ENCODE measurements at regions not wholly inside any gene's neighbourhood (a gene's known extent, or its start where the extent isn't known, plus 50 kb on each side); places are given as distances from the start of the nearest gene placed in this dataset.

DNA sequence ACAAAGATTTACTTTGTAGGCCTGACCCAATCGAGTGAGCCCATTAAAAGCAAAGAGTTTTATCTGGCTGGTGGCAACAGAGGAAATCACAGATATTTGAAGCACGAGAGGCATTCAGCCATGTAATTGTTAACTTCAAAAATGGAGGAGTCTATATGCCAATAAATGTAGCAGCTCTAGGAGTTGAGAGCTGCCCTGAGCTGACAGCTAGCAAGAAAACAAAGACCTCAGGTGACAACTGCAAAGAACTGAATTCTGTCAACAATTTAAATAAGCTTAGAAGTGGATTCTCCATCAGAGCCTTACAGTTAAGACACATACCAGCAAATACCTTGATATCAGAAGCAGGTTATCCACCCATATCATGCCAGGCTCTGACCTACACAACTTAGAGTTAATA lies 463.1 kb upstream of the NEGR1 start:
- intact Hi-C loops (cut with micrococcal nuclease; ENCODE audit: unreplicated experiment): no loop called here

DNA sequence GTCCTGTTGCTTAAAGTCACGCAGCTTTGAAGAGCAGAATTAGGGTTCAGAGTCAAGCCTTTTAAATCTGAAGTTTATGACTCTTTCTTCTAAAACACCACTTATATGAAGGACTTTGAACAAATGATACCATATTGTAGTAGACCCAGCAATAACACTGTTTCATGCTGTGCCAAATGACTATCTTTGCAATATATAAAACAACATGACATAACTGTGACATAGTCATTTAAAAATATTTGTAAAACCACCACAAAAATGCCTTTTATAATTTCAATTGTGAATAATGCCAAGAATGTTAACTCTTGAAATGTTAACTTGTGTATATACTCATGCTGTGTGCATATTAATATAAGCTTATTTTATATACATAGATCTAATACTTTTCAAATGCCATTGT lies 452.1 kb upstream of the NEGR1 start:
- H3K36me3 Mint-ChIP-seq (ENCODE audit: insufficient read depth, unreplicated experiment): no peaks in the 10 kb centered on the region
- H3K4me1 ChIP-seq: no peaks in the 10 kb centered on the region
- no peaks in the 10 kb centered on the region for H3K9me3 ChIP-seq
- no peaks in the 10 kb centered on the region for H3K9me3 Mint-ChIP-seq (ENCODE audit: unreplicated experiment)
- no peaks in the 10 kb centered on the region for H3K27me3 ChIP-seq (replicated peaks; ENCODE audit: control insufficient read depth, insufficient read depth, low read length)
- no peak overlapping the region for H3K27ac Mint-ChIP-seq (ENCODE audit: unreplicated experiment)
- DNase-seq: no peak
- H3K4me3 Mint-ChIP-seq (ENCODE audit: unreplicated experiment): no peak overlapping the region
- ChIA-PET CTCF (no interaction called here), POLR2A (no interaction called here)
- H3K4me1 Mint-ChIP-seq (ENCODE audit: low read depth, unreplicated experiment): no peaks in the 10 kb centered on the region
- intact Hi-C loops (cut with micrococcal nuclease; ENCODE audit: unreplicated experiment): no loop called here
- TF ChIP-seq, protein P1, sequence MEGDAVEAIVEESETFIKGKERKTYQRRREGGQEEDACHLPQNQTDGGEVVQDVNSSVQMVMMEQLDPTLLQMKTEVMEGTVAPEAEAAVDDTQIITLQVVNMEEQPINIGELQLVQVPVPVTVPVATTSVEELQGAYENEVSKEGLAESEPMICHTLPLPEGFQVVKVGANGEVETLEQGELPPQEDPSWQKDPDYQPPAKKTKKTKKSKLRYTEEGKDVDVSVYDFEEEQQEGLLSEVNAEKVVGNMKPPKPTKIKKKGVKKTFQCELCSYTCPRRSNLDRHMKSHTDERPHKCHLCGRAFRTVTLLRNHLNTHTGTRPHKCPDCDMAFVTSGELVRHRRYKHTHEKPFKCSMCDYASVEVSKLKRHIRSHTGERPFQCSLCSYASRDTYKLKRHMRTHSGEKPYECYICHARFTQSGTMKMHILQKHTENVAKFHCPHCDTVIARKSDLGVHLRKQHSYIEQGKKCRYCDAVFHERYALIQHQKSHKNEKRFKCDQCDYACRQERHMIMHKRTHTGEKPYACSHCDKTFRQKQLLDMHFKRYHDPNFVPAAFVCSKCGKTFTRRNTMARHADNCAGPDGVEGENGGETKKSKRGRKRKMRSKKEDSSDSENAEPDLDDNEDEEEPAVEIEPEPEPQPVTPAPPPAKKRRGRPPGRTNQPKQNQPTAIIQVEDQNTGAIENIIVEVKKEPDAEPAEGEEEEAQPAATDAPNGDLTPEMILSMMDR (IDR thresholded peaks at IDR 0.05; ENCODE audit: insufficient read depth in 1 of 2, low read depth in 1 of 2, low read length in 1 of 2, severe bottlenecking in 1 of 2, unreplicated experiment in 1 of 2): no peak
- H3K4me3 ChIP-seq (ENCODE audit: low read depth, low read length): no peak overlapping the region
- H3K27me3 Mint-ChIP-seq (ENCODE audit: insufficient read depth, unreplicated experiment): no peaks in the 10 kb centered on the region
- BruUV-seq (replicated peaks): no TSS peak
- H3K36me3 ChIP-seq (ENCODE audit: control insufficient read depth, insufficient read depth, low read length): no peaks in the 10 kb centered on the region

More for the DNA sequence above, 463.1 kb upstream of the NEGR1 start:
- Histone ChIP-seq H3K4me3 (ENCODE audit: low read depth, low read length) (no peak overlapping the region), H3K9me3 (no peaks in the 10 kb centered on the region), H3K4me1 (no peaks in the 10 kb centered on the region), H3K27me3 (replicated peaks; ENCODE audit: control insufficient read depth, insufficient read depth, low read length) (no peaks in the 10 kb centered on the region), H3K36me3 (ENCODE audit: control insufficient read depth, insufficient read depth, low read length) (no peaks in the 10 kb centered on the region)
- BruUV-seq (replicated peaks): no TSS peak
- no peaks in the 10 kb centered on the region for H3K4me1 Mint-ChIP-seq (ENCODE audit: low read depth, unreplicated experiment)
- ChIA-PET CTCF (no interaction called here), POLR2A (no interaction called here)
- no peak for DNase-seq
- H3K36me3 Mint-ChIP-seq (ENCODE audit: insufficient read depth, unreplicated experiment): no peaks in the 10 kb centered on the region
- TF ChIP-seq, protein P1 (IDR thresholded peaks at IDR 0.05; ENCODE audit: insufficient read depth in 1 of 2, low read depth in 1 of 2, low read length in 1 of 2, severe bottlenecking in 1 of 2, unreplicated experiment in 1 of 2): no peak
- H3K27ac Mint-ChIP-seq (ENCODE audit: unreplicated experiment): no peak overlapping the region
- H3K9me3 Mint-ChIP-seq (ENCODE audit: unreplicated experiment): no peaks in the 10 kb centered on the region
- no peak overlapping the region for H3K4me3 Mint-ChIP-seq (ENCODE audit: unreplicated experiment)
- H3K27me3 Mint-ChIP-seq (ENCODE audit: insufficient read depth, unreplicated experiment): no peaks in the 10 kb centered on the region

DNA sequence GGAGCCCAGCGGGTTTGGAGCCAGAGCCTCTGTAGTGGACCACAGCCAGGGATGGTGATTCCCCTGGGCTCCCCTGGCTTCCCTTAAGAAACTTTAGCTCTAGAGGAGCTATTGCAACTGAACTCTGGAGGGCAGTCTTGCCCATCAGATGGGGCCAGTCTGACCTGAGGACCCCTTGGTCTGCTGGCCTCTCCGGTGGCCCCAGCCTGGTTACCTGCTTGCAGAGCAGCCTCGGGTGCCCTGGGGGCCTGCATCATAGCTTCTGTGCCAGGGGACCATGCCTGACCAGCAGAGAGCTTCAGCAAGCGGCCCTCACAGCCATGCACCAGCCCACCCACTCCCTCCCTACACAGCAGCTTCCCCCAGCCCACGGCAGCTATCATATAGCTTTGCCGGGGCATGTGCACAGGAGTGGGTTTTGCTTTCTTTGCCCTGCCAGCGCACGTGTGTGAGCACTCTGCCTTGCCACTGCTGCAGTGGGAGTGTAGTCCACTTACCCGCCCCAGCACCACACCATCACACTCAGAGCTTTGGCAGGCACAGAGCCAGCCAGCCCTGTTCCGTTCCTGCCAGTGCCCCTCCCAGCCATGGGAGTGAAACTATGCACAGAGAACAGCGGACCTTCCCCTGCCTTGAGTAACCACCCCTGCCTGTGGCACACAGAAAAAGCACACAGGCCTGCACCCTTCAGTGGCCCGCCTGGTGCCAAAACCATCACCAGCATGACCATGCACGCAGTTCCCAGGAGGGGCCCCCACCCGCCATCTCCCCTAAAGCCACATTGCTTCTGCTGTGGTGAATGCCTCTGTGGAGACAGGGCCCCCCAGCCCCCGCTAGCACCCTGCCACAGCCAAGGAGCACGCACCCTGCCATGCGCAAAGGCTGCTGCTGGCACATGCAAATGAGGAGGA lies 442.9 kb upstream of the NEGR1 start:
- H3K27me3 ChIP-seq (replicated peaks; ENCODE audit: control insufficient read depth, insufficient read depth, low read length): no peaks in the 10 kb centered on the region
- H3K27ac Mint-ChIP-seq (ENCODE audit: unreplicated experiment): no peak overlapping the region
- ChIA-PET POLR2A (no interaction called here), CTCF (interaction anchor here (0.6 kb wide), 1 partner anchor 203 kb away, joined by 3 read pairs; no protein-coding TSS in a partner anchor)
- no peaks in the 10 kb centered on the region for H3K36me3 ChIP-seq (ENCODE audit: control insufficient read depth, insufficient read depth, low read length)
- no peak for DNase-seq
- no peak overlapping the region for H3K4me3 Mint-ChIP-seq (ENCODE audit: unreplicated experiment)
- H3K9me3 Mint-ChIP-seq (ENCODE audit: unreplicated experiment): no peaks in the 10 kb centered on the region
- H3K4me1 Mint-ChIP-seq (ENCODE audit: low read depth, unreplicated experiment): no peaks in the 10 kb centered on the region
- H3K27me3 Mint-ChIP-seq (ENCODE audit: insufficient read depth, unreplicated experiment): no peaks in the 10 kb centered on the region
- no TSS peak for BruUV-seq (replicated peaks)
- intact Hi-C loops (cut with micrococcal nuclease; ENCODE audit: unreplicated experiment): loop anchor here (1.0 kb wide), 1 partner anchor 120 kb away; no protein-coding TSS in a partner anchor
- TF ChIP-seq, protein P1 (IDR thresholded peaks at IDR 0.05; ENCODE audit: insufficient read depth in 1 of 2, low read depth in 1 of 2, low read length in 1 of 2, severe bottlenecking in 1 of 2, unreplicated experiment in 1 of 2): no peak
- no peaks in the 10 kb centered on the region for H3K9me3 ChIP-seq
- H3K36me3 Mint-ChIP-seq (ENCODE audit: insufficient read depth, unreplicated experiment): no peaks in the 10 kb centered on the region
- no peaks in the 10 kb centered on the region for H3K4me1 ChIP-seq
- no peak overlapping the region for H3K4me3 ChIP-seq (ENCODE audit: low read depth, low read length)
